ENCODE measurements at regions not wholly inside any gene's neighbourhood (a gene's known extent, or its start where the extent isn't known, plus 50 kb on each side); places are given as distances from the start of the nearest gene placed in this dataset.

DNA sequence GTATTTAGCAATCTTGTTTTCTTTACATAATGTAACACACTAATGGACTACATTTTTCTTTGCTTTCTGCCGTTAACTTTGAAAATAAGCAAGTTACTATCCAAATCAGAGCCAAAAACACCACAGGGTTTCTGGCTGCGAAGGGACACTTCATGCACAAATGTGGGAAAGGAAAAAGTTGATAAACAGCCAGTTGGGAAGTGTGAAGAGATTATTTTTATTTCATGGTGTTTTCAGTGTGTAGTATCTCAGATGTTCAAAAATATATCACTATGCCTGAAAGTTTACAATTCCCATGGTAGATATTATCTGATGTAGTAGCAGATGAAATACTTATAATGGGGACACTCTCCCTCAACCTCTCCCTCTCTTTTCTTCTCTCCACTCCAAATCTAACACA, 135.3 kb downstream of the CETN3 start:
- Histone ChIP-seq H3K27me3 (ENCODE audit: insufficient read depth, poor library complexity, severe bottlenecking) (no peaks in the 10 kb centered on the region), H3K4me3 (replicated peaks; ENCODE audit: insufficient read depth, low read length) (no peak overlapping the region), H3K27ac (replicated peaks) (no peak overlapping the region)
- no peak for DNase-seq (ENCODE audit: low read depth in 1 of 2, low spot score in 1 of 2)
- no peak for TF ChIP-seq GABPA (IDR thresholded peaks at IDR 0.05; ENCODE audit: low read depth)

DNA sequence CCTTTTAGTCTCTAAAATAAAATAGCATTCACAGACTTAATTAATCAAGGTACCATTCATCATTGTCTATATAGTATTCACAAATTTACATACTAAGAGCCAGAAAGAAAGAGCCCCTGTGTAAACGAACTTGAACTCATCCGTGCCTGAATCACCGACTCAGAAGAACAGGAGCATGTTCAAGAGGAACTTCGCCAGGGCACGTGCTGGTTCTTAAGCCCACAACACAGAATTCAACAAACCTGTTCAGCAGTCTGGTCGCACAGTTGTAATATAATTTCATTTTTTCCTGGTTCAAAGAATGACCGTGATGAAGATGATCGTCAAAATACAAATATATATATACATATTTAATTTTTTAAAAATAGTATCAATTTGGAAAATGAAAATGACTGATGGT, 141.9 kb downstream of the CETN3 start:
- no peak for DNase-seq (ENCODE audit: low read depth in 1 of 2, low spot score in 1 of 2)
- Histone ChIP-seq H3K27ac (replicated peaks) (no peak overlapping the region), H3K27me3 (ENCODE audit: insufficient read depth, poor library complexity, severe bottlenecking) (no peaks in the 10 kb centered on the region), H3K4me3 (replicated peaks; ENCODE audit: insufficient read depth, low read length) (no peak overlapping the region)
- no peak for TF ChIP-seq SPI1 (IDR thresholded peaks at IDR 0.05; ENCODE audit: borderline replicate concordance, low read depth)
- TF ChIP-seq GABPA (IDR thresholded peaks at IDR 0.05; ENCODE audit: low read depth) = no peak

DNA sequence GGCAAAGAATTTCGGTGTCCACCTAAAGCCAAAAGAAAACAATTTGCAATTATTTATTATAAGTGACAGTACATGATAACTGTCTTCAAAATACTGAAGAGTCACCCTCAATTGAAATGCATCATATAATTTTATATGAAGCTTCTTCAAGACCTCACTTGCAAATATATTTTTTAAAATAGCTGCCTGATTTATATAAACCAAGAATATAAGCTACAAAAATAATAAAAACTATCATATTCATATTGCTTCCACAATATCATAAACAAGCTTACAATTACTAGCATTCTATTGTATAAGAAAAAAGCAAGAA, 144.1 kb downstream of the CETN3 start:
- no peak overlapping the region for H3K27ac ChIP-seq (replicated peaks)
- no peaks in the 10 kb centered on the region for H3K27me3 ChIP-seq (ENCODE audit: insufficient read depth, poor library complexity, severe bottlenecking)
- TF ChIP-seq, protein P1, sequence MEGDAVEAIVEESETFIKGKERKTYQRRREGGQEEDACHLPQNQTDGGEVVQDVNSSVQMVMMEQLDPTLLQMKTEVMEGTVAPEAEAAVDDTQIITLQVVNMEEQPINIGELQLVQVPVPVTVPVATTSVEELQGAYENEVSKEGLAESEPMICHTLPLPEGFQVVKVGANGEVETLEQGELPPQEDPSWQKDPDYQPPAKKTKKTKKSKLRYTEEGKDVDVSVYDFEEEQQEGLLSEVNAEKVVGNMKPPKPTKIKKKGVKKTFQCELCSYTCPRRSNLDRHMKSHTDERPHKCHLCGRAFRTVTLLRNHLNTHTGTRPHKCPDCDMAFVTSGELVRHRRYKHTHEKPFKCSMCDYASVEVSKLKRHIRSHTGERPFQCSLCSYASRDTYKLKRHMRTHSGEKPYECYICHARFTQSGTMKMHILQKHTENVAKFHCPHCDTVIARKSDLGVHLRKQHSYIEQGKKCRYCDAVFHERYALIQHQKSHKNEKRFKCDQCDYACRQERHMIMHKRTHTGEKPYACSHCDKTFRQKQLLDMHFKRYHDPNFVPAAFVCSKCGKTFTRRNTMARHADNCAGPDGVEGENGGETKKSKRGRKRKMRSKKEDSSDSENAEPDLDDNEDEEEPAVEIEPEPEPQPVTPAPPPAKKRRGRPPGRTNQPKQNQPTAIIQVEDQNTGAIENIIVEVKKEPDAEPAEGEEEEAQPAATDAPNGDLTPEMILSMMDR (IDR thresholded peaks at IDR 0.05; ENCODE audit: insufficient read depth, low read length) = no peak
- TF ChIP-seq GABPA (IDR thresholded peaks at IDR 0.05; ENCODE audit: low read depth) (no peak), POLR2AphosphoS5 (IDR thresholded peaks at IDR 0.05; ENCODE audit: low read depth) (no peak), SPI1 (IDR thresholded peaks at IDR 0.05; ENCODE audit: borderline replicate concordance, low read depth) (no peak)
- TF ChIP-seq, protein P2, sequence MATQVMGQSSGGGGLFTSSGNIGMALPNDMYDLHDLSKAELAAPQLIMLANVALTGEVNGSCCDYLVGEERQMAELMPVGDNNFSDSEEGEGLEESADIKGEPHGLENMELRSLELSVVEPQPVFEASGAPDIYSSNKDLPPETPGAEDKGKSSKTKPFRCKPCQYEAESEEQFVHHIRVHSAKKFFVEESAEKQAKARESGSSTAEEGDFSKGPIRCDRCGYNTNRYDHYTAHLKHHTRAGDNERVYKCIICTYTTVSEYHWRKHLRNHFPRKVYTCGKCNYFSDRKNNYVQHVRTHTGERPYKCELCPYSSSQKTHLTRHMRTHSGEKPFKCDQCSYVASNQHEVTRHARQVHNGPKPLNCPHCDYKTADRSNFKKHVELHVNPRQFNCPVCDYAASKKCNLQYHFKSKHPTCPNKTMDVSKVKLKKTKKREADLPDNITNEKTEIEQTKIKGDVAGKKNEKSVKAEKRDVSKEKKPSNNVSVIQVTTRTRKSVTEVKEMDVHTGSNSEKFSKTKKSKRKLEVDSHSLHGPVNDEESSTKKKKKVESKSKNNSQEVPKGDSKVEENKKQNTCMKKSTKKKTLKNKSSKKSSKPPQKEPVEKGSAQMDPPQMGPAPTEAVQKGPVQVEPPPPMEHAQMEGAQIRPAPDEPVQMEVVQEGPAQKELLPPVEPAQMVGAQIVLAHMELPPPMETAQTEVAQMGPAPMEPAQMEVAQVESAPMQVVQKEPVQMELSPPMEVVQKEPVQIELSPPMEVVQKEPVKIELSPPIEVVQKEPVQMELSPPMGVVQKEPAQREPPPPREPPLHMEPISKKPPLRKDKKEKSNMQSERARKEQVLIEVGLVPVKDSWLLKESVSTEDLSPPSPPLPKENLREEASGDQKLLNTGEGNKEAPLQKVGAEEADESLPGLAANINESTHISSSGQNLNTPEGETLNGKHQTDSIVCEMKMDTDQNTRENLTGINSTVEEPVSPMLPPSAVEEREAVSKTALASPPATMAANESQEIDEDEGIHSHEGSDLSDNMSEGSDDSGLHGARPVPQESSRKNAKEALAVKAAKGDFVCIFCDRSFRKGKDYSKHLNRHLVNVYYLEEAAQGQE (IDR thresholded peaks at IDR 0.05; ENCODE audit: insufficient replicate concordance, low read depth) = no peak
- DNase-seq (ENCODE audit: low read depth in 1 of 2, low spot score in 1 of 2) = no peak
- H3K4me3 ChIP-seq (replicated peaks; ENCODE audit: insufficient read depth, low read length) = no peak overlapping the region

DNA sequence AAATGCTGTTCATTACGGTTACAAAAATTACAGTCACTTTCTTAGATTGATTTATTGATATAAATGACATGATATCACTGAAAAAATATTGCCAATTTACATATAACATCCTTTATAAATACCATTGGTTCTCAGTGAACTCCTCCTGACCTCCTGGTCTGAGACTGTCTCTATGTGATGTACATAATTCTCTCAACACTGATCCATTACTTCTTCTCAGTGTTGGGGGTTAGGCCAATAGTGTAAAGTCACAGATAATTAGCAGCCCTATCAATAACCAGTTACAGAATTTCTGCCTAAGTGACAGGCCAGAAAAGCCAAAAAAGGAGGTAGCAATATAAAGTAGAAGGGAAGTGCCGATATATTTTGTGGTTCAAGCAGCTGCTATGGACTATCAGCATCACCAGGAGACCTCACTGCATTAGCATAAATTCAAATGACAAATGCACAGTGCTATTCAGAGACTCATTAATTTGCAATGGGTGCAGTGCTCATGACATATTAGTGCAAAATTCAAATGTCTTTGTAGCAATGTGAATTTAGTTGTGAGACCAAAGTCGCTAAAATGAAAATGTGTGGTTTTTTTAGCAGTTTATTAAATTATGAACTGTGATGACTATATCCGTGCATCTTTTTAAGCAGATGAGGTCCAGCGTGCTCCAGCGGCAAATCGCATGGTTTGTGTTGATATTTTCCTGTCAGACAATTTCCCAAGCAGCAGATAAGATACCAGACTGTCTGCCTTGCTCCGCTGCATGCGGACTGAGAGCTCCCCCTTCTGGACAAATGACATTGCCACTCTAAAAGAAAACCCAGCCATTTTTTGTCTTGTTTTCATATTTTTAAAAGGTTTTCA, 144.6 kb downstream of the CETN3 start:
- H3K27ac ChIP-seq (replicated peaks) = no peak overlapping the region
- peak in 1 of 2 experiments; percentile 23 for DNase-seq (ENCODE audit: low read depth in 1 of 2, low spot score in 1 of 2)
- no peak overlapping the region for H3K4me3 ChIP-seq (replicated peaks; ENCODE audit: insufficient read depth, low read length)
- no peak for TF ChIP-seq SPI1 (IDR thresholded peaks at IDR 0.05; ENCODE audit: borderline replicate concordance, low read depth)
- TF ChIP-seq, protein P1 (IDR thresholded peaks at IDR 0.05; ENCODE audit: insufficient read depth, low read length) = peak; percentile 59
- H3K27me3 ChIP-seq (ENCODE audit: insufficient read depth, poor library complexity, severe bottlenecking) = no peaks in the 10 kb centered on the region

DNA sequence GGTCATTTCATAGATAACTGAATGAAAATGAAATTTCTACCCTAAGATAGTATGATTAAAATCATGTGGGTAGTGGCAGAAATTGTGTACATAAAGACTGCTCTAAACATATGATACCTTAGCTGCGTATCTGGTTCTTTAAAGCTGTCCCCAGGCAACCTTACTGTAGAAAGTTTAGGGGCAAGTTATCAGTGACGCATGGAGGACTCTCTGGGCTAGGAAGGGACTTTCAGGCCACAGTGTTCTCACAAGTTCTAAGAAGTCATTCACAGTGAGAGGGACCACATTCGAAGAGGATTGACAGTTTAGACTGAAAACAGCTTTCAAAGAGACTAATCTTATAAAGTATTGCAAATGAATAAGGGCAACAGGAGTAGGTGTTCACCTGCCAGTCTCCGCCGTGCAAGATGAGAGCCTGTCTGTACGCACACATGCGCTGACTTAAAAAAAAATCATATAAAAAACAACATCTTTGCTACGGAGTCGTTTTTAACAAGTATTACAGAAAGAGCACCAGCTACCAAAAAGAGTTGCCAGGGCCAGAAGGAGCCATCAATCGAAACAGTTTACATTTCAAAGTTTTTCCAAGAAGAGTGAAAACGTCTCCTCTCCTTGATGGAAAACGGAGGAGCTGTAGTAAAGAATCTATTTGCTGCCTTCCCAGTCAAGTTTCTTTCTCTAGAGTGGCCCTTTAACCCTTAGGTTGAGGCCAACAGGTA, 146.3 kb downstream of the CETN3 start:
- TF ChIP-seq GABPA (IDR thresholded peaks at IDR 0.05; ENCODE audit: low read depth) (no peak), POLR2AphosphoS5 (IDR thresholded peaks at IDR 0.05; ENCODE audit: low read depth) (no peak), SPI1 (IDR thresholded peaks at IDR 0.05; ENCODE audit: borderline replicate concordance, low read depth) (no peak)
- TF ChIP-seq, protein P2 (IDR thresholded peaks at IDR 0.05; ENCODE audit: insufficient replicate concordance, low read depth) = no peak
- TF ChIP-seq, protein P1 (IDR thresholded peaks at IDR 0.05; ENCODE audit: insufficient read depth, low read length) = no peak
- DNase-seq (ENCODE audit: low read depth in 1 of 2, low spot score in 1 of 2) = no peak
- Histone ChIP-seq H3K27ac (replicated peaks) (no peak overlapping the region), H3K27me3 (ENCODE audit: insufficient read depth, poor library complexity, severe bottlenecking) (no peaks in the 10 kb centered on the region), H3K4me3 (replicated peaks; ENCODE audit: insufficient read depth, low read length) (no peak overlapping the region)
